Muscle layer of colon (tissue), 2 donors: ENCODE measurements at regions not wholly inside any gene's neighbourhood (a gene's known extent, or its start where the extent isn't known, plus 50 kb on each side); places are given as distances from the start of the nearest gene placed in this dataset.

Experiments
- H3K27ac ChIP-seq: one replicate; pipeline ENCODE4 v1.7.0; 2013; ENCODE audit warnings: low read depth, mild to moderate bottlenecking, low read length, moderate library complexity
- H3K27me3 ChIP-seq, 2 donors: one replicate each; pipeline ENCODE4 v1.7.0; 2013; ENCODE audit warnings: low read length in 2 of 2, mild to moderate bottlenecking in 2 of 2; ENCODE audit not compliant: insufficient read depth in 2 of 2, control insufficient read depth in 1 of 2
- H3K36me3 ChIP-seq: one replicate; pipeline ENCODE4 v1.7.0; 2013; ENCODE audit warnings: mild to moderate bottlenecking, low read length; ENCODE audit not compliant: insufficient read depth
- H3K4me1 ChIP-seq: one replicate; pipeline ENCODE4 v1.7.0; 2013; ENCODE audit warnings: mild to moderate bottlenecking, low read length; ENCODE audit not compliant: insufficient read depth
- H3K4me3 ChIP-seq, 2 donors: one replicate each; pipeline ENCODE4 v1.7.0; 2013; ENCODE audit warnings: low read length in 2 of 2, low read depth in 1 of 2, mild to moderate bottlenecking in 1 of 2, moderate library complexity in 1 of 2
- H3K9ac ChIP-seq: one replicate; pipeline ENCODE4 v1.7.0; 2013; ENCODE audit warnings: low read length
- H3K9me3 ChIP-seq: one replicate; pipeline ENCODE4 v1.7.0; 2013; ENCODE audit warnings: mild to moderate bottlenecking, low read length
- donor health status: abdominal sarcoma.
- donor health status: Adenocarcinoma of cecum.

DNA sequence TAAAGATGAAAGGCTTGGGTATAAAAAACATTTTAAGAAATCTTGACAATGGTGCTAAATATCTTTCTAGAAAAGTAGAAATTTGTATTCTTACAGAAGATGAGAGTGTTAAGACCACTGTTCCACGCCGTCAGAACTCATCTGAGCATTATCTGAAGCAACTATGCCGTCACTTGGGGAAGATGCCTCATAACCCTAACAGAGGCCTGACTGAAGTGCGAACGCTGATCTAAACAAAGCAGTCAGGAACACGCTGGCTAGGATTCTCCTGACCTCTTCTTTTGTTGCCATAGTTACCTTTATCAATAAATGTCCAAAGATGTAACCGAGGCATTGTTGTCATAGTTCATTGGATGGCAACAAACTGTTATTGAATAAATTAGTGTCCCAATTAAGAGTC is 612.4 kb downstream of the LTN1 start:
- Histone ChIP-seq H3K9me3 (no peaks in the 10 kb centered on the region), H3K27me3 (no peaks in the 10 kb centered on the region), H3K27ac (no peak overlapping the region), H3K4me3 (no peak overlapping the region), H3K9ac (no peak overlapping the region), H3K4me1 (no peaks in the 10 kb centered on the region), H3K36me3 (no peaks in the 10 kb centered on the region)

DNA sequence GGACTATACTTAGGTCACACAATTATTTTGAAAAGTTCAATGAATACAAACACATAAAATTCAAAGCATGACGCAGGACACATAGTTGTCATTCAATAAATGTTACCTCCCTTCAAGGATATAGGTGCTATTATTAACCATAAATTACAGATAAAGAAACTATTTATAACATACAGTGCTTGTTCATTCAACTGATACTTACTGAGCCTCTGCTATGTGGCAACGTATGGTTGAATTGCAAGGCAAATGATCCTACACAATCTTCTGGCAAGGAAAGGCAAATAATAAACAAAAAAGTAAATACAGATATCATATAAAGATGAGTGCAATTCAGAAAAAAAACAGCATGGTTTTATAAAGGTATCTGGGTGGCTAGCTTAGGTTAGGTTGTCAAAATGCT is 614.7 kb downstream of the LTN1 start:
- H3K27ac ChIP-seq, result no peak overlapping the region
- no peak overlapping the region for H3K4me3 ChIP-seq
- H3K27me3 ChIP-seq, result no peaks in the 10 kb centered on the region
- H3K4me1 ChIP-seq, result no peaks in the 10 kb centered on the region
- no peak overlapping the region for H3K9ac ChIP-seq
- H3K36me3 ChIP-seq, result no peaks in the 10 kb centered on the region
- no peaks in the 10 kb centered on the region for H3K9me3 ChIP-seq

DNA sequence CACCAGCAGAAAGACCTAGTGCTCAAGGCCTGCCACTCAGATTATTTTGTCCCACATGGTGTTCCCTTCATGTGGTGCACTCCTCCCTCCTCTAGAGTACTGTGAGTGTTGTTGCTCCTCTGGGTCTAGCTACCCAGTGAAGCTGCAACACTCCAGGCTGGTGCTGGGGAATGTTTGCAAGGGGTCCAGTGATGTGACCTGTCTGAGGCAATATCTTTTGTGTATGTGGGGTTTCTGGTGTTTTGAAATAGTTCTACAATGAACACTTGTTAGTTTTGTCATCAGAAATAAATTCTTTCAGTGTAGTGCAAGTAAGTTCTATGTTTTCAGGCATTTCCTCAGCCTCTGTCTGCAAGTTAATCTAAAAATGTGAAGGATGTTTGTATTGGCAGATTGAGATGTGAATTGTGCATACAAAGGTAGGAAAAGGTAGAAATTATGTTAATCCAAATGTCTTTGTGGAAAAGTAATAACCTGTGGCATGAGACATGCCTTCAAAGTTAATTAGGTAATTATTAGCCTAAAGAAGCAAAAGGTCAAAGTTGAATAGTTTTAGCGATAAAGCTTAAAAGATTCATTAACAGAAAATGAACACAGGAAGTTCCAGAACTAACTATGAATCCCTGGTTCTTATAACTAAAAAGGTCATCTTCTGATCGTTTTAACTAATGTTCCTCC is 616.8 kb downstream of the LTN1 start:
- Histone ChIP-seq H3K27ac (no peak overlapping the region), H3K4me1 (no peaks in the 10 kb centered on the region), H3K27me3 (no peaks in the 10 kb centered on the region), H3K9me3 (no peaks in the 10 kb centered on the region), H3K9ac (no peak overlapping the region), H3K36me3 (no peaks in the 10 kb centered on the region), H3K4me3 (no peak overlapping the region)

DNA sequence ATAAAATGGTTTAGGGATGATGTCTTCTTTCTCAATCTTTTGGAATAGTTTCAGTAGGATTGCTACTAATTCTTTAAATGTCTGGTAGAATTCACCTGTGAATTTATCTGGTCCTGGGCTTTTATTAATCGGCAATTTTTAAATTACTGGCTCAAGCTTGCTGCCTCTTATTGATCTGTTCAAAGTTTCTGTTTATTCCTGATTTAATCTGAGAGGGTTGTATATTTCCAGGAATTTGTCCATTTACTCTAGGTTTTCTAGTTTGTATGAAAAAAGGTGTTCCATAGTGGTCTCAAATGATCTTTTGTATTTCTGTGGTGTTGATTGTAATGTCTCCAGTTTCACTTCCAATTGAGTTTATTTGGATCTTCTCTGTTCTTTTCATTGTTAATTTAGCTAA is 617.8 kb downstream of the LTN1 start:
- Histone ChIP-seq H3K9ac (no peak overlapping the region), H3K27ac (no peak overlapping the region), H3K4me3 (no peak overlapping the region), H3K9me3 (no peaks in the 10 kb centered on the region), H3K4me1 (no peaks in the 10 kb centered on the region), H3K27me3 (no peaks in the 10 kb centered on the region), H3K36me3 (no peaks in the 10 kb centered on the region)

DNA sequence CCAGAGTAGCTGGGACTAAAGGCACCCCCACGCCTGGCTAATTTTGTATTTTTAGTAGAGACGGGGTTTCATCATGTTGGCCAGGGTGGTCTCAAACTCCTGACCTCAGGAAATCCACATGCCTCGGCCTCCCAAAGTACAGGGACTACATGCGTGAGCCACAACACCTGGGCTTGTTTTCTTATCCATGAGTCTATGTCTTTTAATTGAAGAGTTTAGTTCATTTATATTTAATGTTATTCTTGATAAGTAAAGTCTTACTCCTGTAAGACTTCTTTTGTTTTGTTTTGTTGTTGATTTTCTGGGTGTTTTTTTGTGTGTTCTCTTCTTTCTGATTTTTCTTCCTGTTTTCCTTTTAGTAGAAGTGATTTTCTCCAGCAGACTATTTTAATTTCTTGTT is 621.0 kb downstream of the LTN1 start:
- Histone ChIP-seq H3K4me1 (no peaks in the 10 kb centered on the region), H3K9ac (no peak overlapping the region), H3K4me3 (no peak overlapping the region), H3K27me3 (no peaks in the 10 kb centered on the region), H3K9me3 (no peaks in the 10 kb centered on the region), H3K36me3 (no peaks in the 10 kb centered on the region), H3K27ac (no peak overlapping the region)

DNA sequence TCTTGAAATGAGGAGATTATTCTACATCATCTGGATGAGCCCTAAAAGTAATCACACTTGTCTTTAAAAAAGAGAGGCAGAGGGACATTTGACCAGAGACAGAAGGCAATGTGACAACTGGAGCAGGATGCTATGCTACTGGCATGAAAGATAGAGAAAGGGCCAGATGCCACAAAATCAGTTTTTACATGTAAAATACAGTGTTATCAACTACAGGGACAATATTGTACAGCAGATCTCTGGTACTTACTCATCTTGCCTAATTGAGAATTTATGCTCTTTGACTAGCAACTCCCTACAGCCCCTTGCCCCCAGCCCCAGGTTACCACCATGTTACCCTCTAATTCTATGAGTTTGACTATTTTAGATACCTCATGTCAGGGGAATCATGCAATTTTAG is 633.4 kb downstream of the LTN1 start:
- Histone ChIP-seq H3K9ac (no peak overlapping the region), H3K4me3 (no peak overlapping the region), H3K4me1 (no peaks in the 10 kb centered on the region), H3K36me3 (no peaks in the 10 kb centered on the region), H3K9me3 (no peaks in the 10 kb centered on the region), H3K27me3 (no peaks in the 10 kb centered on the region), H3K27ac (no peak overlapping the region)

DNA sequence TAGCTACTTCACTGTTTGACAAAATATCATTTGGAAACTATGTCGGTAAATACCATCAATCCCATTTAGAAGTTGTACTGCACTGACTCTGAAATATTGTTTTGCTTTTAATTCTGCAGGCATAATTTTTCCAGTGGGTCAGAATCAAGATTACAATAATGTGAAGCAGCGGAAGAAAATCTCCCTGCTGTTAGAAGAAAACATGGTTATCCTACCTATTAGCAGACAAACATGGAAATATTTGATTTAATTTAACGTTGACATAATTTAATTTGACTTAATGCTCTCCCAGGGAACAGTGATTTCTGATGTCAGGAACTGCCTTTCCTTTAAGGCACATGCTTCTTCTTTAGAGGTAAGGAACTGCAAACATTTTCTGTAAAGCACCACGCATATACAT is 634.0 kb downstream of the LTN1 start:
- Histone ChIP-seq H3K9me3 (no peaks in the 10 kb centered on the region), H3K4me1 (no peaks in the 10 kb centered on the region), H3K27ac (no peak overlapping the region), H3K27me3 (no peaks in the 10 kb centered on the region), H3K9ac (no peak overlapping the region), H3K4me3 (no peak overlapping the region), H3K36me3 (no peaks in the 10 kb centered on the region)

DNA sequence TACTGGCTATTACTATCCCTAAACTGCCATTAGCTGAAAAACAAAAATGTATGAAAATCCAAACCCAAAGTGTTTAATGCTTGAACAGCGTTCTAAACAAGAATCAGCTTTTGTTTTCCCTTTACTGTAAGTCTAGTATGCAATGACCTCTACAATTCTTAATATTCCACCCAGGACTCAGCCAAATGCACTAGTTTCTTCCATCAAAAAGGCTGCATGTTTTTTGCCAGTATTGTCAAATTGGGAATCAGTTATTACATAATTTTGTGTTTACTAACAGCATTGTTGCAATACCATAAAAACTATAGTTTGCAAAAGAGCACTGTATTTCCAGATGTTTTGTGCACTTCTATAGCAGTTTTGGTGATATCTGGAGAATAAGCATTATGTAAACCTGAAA is 634.5 kb downstream of the LTN1 start:
- Histone ChIP-seq H3K36me3 (no peaks in the 10 kb centered on the region), H3K27ac (no peak overlapping the region), H3K4me1 (no peaks in the 10 kb centered on the region)

DNA sequence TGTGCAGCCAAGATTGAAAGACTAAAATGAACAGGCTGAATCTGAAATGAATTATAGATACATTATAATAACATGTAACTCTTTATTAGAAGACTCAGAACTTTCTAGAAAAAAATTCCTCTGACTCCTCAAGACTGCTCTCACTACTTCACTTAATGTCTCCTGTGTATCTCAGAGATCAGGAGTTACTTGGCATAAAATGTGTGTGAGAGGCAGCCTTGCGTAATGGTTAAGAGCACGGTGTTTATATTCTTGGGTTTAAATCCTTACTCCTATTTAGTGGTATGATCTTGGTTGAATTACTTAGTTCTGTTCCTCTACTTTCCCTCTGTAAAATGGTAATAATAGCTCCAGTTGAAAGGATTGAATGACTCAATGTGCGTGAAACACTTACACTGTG is 634.9 kb downstream of the LTN1 start:
- Histone ChIP-seq H3K27me3 (no peaks in the 10 kb centered on the region), H3K9me3 (no peaks in the 10 kb centered on the region), H3K4me1 (no peaks in the 10 kb centered on the region), H3K4me3 (no peak overlapping the region), H3K36me3 (no peaks in the 10 kb centered on the region), H3K9ac (no peak overlapping the region), H3K27ac (no peak overlapping the region)

More for the DNA sequence above, 634.5 kb downstream of the LTN1 start:
- no peak overlapping the region for H3K9ac ChIP-seq
- H3K27me3 ChIP-seq, result no peaks in the 10 kb centered on the region
- no peaks in the 10 kb centered on the region for H3K9me3 ChIP-seq
- H3K4me3 ChIP-seq, result no peak overlapping the region

DNA sequence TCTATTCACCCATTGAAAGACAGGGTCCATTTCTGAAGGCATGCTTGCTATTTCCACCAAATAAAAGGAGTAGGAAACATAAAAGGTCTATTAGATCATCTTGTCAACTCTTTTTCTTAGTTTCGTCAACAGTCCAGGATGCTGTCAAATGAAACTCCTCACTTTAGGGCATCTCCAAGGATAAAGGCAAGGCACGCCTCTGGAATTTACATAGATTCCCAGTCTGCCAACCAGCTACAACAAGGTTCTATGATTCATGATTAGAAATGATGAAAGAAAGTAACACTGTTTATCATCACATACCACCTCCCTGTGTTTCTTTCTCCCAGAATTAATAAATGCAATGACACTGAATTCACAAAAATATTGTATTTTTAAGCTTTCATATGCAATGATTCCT is 636.3 kb downstream of the LTN1 start:
- no peaks in the 10 kb centered on the region for H3K36me3 ChIP-seq
- no peaks in the 10 kb centered on the region for H3K27me3 ChIP-seq
- no peak overlapping the region for H3K27ac ChIP-seq
- no peak overlapping the region for H3K4me3 ChIP-seq
- no peak overlapping the region for H3K9ac ChIP-seq
- no peaks in the 10 kb centered on the region for H3K9me3 ChIP-seq
- no peaks in the 10 kb centered on the region for H3K4me1 ChIP-seq

DNA sequence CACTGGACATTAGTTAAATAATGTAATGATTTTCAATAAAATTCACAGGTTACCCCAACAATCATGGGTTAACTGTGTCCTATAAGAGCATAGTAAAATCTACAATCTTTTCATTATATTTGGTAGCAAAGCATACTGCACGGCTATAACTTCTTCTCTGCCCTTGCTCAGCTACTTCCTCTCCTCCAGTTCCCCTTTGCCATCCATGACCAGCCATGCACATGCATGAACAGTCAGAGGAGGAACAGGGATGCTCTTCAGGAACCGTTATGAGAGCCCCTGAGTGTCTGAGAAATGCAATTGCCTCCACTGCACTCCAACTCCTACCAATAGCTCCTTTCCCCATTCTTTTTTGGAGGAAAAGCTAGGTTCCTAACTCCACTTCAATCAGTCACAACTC is 646.7 kb downstream of the LTN1 start:
- H3K4me1 ChIP-seq, result no peaks in the 10 kb centered on the region
- no peak overlapping the region for H3K9ac ChIP-seq
- H3K9me3 ChIP-seq, result no peaks in the 10 kb centered on the region
- H3K27me3 ChIP-seq, result no peaks in the 10 kb centered on the region
- H3K27ac ChIP-seq, result no peak overlapping the region
- H3K4me3 ChIP-seq, result no peak overlapping the region
- no peaks in the 10 kb centered on the region for H3K36me3 ChIP-seq

DNA sequence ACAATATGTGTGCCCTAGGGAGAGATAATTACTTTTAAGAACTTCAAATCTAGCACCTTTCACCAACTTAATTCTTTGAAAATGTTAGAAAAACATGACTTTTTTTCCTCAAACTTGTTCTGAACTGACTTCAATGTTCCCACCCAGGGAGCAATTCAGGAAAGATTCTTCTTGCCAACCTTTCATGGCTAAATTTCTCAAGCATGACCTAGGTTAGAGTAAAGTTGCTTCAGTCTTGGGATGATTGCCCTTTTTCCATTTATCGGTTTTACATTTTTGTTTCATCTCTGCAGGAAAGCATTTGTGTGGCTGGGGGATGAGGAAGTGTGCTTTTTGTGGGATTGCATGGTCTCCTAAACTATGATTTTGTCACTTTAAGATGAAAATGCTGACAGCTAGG is 647.7 kb downstream of the LTN1 start:
- Histone ChIP-seq H3K4me3 (no peak overlapping the region), H3K36me3 (no peaks in the 10 kb centered on the region), H3K9ac (no peak overlapping the region), H3K27ac (no peak overlapping the region), H3K4me1 (no peaks in the 10 kb centered on the region), H3K9me3 (no peaks in the 10 kb centered on the region), H3K27me3 (no peaks in the 10 kb centered on the region)
